ENCODE measurements at regions not wholly inside any gene's neighbourhood (a gene's known extent, or its start where the extent isn't known, plus 50 kb on each side); places are given as distances from the start of the nearest gene placed in this dataset.
"Not testable (repeated sequence)": the region's sequence is repeated elsewhere in the genome, so short reads cannot be mapped to it uniquely, and the experiment has no call there.

DNA sequence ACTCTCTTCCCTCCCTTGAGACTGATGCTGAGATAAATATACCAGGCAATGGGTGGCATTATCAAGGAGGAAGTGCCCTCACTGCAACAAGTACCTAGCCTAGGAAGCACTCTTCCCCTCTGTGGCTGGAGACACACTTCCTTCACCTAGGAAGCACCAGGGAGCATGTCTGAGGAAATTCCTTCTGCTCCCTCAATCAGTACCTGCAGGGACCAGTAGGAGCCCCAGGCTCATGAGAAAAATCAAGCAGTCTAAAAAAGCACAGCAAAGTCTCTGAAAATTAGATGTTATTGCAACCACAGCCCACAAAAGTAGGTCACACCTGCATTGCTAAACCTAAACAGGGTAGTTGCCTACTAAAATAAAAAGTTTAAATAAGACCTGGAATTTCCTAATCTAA lies 78.2 kb upstream of the TRPM1 start:
- peak; percentile 24 for DNase-seq

DNA sequence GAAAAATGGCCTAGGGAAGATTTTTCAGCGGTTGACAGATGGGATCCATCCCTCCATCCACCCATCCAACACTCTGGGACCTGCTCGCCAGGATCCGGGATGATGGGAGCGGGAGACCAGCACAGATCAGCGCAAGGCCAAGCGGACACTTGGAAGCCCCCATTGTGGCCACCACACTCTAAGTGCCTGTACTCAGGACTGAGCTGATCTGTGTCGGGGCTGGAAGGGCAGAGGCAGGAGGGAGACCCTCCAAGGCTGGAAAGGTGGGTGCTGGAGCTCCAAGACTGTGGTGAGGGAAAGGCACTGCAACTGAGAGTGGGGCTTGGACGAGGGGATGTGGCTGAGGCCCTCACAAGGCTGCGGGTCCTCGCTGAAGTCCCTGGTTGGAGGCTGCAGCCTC lies 91.8 kb upstream of the TRPM1 start:
- no peak for DNase-seq

DNA sequence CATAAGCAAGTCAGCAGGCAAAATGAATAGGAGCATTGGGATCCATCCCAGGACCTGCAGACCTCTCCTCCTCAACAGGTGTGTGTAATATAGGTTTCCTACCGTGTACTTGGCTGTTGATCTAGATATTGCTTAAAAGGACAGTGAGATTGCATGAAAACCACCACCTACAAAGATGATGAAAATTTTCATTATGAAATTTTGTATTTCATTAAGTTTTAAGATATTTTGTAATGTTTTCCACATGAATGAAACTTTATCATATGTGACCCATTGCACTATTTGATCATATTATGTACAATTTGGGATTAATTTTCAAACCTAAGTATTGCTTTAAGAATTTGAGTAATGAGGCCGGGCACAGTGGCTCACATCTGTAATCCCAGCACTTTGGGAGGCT lies 94.3 kb upstream of the TRPM1 start:
- DNase-seq, result no peak

DNA sequence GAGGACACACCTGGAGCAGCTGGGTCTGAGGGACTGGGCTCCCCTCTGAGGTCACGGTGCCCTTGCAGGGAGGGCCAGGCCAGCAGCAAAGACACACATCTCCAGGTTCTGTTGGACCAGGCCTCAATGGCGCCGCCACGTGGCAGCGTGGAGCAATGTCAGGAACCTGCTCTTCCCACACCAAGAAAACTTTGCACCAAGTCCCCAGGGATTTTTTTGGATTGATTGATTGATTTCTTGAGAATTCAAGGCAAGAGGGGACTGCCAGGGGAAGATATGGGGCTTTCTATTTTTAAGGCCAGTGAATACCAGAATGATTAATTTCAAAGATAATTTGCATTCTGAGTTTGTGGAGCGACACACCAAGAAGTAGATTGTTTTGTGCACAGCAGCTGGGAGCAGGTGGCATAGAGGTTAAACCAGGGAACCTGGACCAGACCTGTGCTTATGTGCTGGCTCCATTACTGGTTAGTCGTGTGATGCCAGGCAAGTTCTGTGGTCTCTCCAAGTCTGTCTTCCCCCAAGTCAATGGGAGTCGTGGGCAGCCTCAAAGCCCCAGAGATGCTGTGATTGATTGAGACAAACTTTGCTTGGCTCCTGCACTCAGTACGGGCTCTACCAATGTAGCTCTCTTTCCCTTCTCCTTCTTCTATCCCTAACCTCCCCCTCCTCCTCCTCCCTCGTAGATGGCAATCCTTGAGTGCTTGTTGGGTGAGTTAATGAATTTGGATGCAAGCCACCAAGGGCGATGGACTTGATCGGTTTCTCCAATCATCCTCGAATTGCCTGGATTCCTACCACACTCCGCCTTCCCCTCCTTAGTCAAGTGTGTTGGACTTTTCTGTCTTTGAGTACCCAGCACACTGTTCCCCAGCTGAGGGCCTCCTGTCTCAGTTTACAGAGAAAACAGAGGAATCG lies 96.2 kb upstream of the TRPM1 start:
- no peak for DNase-seq

DNA sequence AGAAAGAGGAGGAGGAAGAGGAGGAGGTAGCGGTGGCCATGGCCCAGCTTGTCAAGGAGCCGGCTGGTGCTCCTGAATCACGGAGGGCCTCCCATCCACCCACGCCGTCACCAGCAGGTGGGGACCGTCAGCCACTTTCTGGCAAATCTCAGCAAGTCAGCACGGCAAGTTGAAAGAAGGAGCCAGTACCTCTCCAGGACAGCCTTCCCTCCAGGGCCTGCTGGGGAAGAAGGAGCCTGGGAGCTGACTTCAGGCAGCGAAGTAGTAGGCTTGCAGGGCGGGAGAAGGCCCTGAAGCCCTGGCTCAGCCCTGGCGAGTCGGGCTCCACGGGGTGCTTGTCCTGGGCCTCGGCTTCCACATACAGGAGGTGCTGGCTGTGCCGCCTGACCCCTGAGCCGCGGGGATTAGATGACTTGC lies 99.2 kb upstream of the TRPM1 start:
- peak; percentile 81 for DNase-seq

DNA sequence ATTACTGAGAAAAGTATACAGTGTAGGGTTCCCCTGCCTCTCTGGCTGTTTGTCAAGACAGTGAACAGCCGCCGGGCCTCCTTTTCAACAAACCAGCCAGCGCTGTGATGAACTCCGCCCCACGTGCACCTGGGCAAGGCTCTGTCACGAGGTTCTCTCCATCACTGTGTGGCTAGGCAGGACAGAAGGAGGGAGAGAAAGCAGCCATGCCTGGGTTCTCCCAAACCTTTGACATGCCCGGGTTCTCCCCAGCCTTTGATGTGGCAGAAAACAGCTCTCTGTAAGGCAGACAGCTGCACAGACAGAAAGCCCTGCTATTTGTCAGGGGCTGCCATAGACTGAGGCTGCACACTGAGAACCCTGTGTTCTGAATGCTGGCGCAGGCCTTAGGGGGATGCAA lies 101.4 kb upstream of the TRPM1 start:
- no peak for DNase-seq

DNA sequence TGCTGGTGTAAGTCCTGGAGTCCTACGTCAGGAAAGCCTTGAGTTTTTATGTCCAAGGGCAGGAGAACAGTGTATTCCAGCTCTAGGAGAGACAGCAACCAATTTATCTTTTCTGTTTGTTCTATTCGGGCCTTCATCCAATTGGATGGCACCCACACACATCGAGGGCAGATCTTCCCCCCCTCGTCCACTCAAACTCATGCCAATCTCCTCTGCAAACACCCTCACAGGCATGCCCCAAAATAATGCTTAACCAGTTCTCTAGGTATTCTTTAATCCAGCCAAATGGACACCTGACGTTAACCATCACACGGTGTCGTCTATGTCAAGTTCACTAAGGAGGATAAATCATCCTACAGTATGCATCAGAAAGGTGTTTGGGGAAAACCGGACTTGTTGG lies 102.5 kb upstream of the TRPM1 start:
- DNase-seq, result no peak

DNA sequence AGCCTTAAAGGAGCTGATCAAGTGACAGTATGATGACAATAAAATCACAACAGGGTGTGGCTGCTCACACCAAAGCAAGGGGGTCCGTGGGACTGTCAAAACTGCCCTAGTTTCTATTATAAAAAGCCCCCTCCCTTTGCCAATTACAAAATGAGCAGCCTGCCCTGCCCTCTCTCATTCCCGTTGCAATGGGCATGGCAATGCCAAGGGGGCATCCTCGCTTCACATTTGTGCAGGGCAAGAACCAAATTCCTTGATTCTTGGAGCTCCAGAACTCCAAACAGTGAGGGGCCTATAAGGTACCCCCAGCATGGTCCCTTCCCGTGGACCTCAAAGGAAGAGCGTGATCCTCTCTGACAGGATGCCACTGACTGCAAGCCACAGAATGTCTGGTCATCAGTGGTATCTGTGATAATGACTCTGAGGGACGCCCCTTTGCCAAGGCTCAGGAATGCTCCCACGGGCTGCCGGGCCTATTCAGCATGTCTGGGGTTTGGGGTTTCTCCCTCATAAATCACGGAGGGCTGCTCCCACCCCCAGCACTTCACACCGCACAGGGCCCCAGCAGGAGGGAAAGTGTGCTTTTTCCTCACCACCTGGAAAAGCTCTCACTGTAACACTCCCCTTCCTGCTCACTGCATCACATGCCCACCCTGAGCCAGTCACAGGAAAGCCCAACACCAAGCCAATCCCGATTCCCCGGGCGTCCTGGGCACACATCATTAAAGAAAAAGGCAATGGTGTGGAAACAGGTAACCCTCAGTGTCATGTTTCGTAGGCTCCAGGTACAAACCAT lies 105.1 kb upstream of the TRPM1 start:
- no peak for DNase-seq

DNA sequence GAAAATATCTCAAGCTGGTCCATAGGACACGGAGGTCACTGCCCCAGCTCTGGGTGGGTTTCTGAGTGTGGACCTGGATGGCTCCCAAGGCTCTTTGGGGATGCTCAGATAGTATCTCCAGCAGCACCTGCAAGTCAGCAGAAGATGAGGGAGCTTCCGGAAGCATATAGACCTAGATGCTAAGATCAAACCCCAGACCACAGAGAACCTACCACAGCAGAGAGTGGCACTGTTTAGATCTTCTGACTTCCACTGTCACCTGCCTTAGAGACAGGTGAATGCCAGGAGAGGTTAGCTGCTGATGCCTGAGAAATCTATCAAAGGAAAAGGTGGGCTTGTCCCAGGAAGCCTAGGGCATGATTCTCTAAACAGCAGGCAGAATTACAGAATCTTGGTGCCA lies 105.7 kb upstream of the TRPM1 start:
- no peak for DNase-seq

DNA sequence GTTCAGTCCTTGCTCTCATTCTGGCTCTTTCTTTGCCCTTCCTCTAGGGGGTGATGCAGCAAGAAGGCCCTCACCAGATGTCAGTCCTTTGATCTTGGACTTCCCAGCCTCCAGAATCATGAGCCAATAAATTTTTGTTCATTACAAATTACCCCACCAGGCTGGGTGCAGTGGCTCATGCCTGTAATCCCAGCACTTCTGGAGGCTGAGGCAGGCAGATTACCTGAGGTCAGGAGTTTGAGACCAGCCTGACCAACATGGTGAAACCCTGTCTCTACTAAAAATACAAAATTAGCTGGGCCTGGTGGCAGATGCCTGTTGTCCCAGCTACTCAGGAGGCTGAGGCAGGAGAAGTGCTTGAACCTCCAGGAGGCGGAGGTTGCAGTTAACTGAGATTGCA lies 106.3 kb upstream of the TRPM1 start:
- DNase-seq, result not testable (repeated sequence)

DNA sequence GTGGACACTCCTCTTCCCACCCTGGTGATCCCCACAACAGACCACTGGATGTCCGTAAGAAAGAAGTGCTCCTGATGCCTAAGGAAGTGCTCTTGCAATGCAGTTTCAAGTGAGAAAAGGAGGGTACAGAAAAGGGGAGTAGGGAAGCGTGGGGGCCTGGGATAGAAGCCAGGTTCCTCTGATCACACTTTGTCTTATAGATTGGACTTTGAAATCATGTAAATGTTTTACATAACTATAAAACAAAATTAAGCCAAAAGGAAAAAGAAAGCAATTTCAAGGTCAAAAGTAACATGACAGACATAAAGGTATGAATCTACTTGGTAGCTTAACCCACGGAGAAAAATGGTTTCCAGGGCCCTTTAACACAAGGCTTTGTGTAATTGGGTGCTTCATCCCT lies 107.3 kb upstream of the TRPM1 start:
- DNase-seq, result no peak

DNA sequence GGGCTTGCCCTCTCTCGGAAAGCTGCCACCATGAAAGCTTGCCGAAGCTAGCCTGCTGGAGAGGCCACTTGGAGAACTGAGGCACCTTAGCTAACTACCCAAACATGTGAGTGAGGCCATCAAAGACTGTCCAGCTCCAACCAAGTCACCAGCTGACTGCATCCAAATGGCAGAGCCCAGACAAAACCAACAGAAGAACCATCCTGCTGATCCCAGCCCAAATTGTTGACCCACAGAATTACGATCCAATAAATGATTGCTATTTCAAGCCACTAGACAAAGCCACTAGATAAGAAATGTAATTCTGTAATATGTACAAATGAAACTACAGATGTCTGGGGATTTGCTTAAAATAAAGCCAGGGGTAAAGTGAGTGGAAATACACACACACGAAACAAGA lies 109.8 kb upstream of the TRPM1 start:
- DNase-seq, result no peak

DNA sequence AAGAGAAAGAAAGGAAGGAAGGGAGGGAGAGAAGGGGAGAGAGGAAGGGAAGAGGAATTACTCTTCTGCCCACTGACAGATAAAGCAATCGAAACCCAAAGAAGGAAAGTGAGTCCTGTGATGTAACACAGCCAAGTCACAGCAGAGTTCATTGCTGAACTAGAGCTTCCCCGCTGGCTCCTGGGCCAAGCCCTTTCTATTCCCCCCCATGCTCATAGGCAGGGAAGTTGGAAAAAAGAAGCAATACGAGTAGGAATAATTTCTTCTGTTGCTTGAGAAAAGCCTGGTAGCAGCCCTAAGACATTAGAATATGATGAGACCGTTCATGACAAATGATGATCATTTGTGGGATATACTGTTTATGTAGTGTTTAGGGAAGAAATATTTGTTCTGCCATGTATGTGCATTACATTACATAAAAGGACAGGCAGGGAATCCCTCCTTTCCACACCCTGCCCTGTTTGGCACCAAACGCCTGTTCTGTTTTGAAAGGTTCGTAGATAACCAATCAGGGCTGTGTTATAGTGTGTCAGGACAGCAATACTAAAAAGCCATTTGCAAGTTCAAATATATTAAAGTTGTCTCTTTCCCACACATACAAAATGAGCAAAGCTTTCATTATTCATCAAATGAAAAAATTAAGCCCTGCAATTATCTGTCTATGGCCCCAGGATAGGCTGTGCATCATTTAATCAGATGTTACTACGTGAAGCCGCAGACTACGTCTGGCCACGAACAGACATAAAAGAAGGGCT lies 111.0 kb upstream of the TRPM1 start:
- DNase-seq, result no peak

DNA sequence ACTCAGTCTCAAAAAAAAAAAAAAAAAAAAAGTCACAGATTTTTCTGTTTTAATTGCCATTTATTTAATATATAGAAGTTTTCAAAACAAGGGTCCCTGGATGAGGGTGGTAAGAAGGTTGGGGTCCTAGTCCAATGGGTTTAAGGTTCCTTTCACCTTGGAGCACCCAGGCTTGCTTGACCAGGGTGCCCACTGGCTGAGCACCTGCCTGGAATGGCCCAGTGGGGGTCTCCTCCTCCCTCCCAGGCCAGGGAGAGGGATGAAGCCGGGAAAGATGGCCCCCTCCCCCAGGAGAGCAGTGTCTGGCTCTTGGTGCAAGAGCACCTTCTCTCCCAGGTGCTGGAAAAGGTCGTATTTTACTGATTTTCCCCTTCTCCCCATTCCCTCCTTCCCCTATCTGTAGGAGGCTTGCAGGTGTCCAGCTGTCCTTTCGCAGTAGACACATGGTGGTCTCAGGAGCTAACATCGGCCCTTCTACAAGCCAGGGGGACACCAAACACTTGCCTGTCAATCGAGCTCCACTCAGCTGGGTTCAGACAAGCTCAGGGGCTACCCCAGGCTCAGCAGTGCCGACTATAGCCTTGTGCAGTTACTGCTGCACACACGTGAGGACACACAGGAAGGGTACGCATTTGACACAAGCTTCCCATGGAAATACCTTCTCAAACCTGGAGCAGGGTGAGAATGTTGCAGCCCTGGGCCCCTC lies 112.3 kb upstream of the KLF13 start:
- no peak for DNase-seq

DNA sequence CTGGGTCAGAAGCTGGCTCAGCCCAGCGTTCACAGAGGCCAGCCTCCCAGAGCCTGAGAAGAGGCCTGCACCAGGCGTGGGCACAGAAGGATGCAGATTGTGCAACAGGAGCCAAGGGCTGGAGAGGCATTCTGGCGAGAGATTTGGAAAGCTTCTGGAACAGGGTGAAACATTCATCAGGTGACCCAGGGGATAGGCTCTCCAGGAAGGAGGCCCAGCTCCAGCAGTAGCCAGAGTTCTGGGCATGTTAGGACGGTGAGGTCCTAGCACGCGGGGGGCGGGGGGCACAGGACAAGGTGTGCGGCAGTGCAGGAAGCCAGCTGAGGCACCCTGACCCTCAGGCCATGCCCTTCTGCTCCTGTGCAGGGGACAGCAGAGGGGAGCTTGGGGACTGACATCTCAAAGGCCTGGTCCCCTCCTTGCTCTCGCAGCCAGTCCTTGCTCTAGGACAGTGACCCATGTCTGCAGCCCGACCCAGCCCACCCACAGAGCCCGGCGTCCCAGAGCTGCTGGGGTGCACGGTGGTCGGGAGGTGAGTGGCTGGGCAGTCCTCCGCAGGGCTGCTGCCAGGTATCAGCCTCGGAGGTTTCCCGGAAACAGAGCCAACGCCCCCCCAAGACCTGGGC lies 111.7 kb upstream of the KLF13 start:
- no peak for DNase-seq

DNA sequence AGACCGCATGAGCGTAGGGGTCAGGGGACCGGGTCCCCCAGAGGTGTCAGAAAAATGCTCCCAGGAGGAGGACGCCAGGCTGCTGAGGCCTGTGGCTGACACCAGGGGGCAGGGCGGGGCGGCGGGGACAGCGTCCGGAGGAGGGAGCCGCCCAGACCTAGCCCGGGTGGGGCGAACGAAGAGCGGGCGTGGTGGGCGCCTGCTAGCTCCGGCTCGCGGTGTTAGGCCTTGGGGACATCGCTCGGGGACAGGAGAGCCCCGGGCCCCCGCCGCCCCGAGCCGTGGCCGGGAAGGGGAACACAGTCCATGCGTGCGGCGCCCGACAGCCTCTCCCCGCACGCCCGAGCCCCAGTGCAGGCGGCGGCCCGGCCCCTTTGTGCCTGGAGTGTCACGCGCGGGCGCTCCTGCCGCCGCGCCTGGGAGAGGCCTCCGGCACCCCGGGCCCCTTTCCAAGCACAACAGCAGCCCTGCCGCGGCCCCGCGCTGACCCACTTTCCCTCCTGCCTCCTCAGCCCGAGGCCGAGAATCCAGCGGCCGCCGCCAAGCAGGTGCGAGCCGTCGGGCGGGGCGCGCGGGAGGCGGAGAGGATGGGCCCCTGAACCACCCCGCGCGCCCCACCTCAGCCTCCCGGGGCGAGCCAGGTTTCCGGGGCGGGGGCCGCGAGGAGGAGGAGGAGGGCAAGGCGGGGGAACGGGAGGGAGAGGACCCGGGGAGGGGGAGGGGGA lies 111.0 kb upstream of the KLF13 start:
- DNase-seq, result peak; percentile 82

DNA sequence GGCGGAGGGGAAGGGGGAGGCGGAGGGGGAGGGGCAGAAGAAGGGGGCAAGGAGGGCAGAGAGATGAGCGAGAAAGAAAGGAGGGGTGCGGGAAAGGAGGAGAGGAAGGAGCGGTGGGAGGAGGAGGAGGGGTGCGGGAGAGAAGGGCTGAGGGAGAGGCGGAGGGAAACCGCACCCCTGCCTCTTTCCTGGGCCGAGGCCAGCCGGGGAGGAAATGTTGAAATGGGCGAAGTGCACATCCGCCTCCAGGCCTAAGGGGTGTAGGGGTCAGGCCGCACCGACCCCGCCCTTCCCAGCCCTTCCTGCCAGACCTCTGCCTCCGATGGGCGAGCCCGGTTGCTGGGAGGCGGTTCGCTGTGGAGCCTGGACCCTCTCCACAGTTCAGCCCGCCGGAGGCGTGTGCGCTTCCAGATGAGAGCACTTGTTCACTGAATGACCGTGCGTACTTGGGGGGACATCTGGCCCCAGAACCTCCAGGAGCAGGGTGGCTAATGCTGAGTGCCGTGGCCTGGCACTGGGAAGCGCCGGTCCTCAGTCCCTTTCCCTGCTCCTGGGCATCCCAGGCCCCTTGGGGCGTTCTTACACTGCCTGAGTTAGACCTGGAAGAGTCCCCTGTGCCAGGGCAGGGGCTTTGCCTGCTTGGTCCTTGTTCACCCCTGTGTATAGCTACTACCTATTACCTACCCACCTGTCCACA lies 110.3 kb upstream of the KLF13 start:
- peak; percentile 79 for DNase-seq

DNA sequence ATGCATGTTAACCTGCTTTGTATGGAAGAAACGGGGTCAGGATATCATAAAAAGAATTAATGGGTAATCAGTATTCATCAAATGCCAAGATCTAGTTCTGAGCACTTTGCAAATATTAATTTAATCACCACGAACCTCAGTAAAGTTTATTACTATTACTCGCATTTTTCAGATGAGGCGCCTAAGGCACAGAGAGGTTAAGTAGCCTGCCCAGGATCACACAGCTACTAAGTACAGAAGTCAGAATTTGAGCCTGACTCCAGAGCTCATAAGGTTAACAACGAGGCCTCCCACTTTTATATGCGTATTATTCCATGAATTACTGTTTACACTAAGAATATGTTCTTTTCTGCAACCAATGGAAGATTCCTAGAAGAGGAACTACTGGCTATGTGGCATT lies 109.6 kb upstream of the KLF13 start:
- DNase-seq, result no peak

DNA sequence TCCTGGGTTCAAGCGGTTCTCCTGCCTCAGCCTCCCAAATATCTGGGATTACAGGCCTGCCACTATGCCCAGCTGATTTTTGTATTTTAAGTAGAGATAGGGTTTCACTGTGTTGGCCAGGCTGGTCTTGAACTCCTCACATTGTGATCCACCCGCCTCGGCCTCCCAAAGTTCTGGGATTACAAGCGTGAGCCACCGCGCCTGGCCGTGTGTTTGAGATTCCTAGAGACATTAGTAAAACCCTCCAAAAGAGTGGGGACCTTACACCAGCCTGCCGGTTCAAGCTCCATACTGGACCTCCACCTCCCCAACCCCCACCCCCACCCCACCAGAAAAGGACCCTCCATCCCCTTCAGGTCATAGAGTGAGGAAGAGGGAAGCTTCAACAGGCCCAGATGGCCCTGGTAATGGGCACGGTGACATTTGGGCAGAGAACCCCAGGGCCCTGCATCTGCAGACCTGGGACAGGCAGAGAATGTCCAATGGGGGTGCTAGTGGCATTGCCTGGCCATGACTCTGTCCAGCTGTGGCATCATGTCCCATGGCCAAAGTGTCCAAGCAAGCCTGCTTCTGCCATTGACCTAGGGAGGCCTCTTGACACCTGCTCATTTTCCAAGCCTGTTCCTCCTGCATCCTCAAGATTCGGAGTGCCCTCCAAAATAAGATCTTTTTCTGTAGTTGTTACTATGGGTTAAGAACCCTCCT lies 108.9 kb upstream of the KLF13 start:
- DNase-seq, result no peak

DNA sequence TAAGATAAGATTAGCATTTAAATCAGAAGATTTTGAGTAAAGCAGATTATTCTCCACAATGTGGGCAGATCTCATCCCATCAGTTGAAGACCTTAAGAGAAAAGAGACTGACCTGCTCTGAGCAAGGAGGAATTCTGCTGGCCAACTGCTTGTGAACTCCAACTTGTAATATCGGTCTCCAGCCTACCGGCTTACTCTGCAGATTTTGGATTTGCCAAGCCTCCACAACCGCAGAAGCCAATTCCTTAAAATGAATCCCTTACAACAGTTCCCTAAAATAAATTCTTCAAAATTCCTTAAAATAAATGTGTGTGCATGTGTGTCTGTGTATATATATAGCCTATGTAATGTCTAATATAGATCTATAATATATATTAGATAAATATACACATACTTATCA lies 107.4 kb upstream of the KLF13 start:
- no peak for DNase-seq

All from right forelimb (tissue), 1 donor.